GM21423 (cell line): ENCODE measurements at regions not wholly inside any gene's neighbourhood (a gene's known extent, or its start where the extent isn't known, plus 50 kb on each side); places are given as distances from the start of the nearest gene placed in this dataset.
"Not testable (repeated sequence)": the region's sequence is repeated elsewhere in the genome, so short reads cannot be mapped to it uniquely, and the experiment has no call there.

Experiments used
- ATAC-seq: cut with Tn5 transposase; IDR thresholded peaks from one replicate; pipeline ENCODE4 v1.9.1; 2021; ENCODE audit warnings: mild to moderate bottlenecking, moderate library complexity; ENCODE audit not compliant: unreplicated experiment

- no peak for ATAC-seq
Observed at GRCh38 chr12:83321971-83322370, 635.3 kb downstream of the TMTC2 start.

- ATAC-seq = no peak
Observed at GRCh38 chr12:83320350-83320749, 633.6 kb downstream of the TMTC2 start.

- ATAC-seq = no peak
Observed at GRCh38 chr12:83318386-83319098, 631.8 kb downstream of the TMTC2 start.

- no peak for ATAC-seq
Observed at GRCh38 chr12:83317595-83317994, 630.9 kb downstream of the TMTC2 start.

GRCh38 chr12:83313827-83314226 lies 627.1 kb downstream of the TMTC2 start:
- no peak for ATAC-seq

GRCh38 chr12:83313322-83313721 lies 626.6 kb downstream of the TMTC2 start:
- no peak for ATAC-seq

GRCh38 chr12:83276904-83277303 lies 590.2 kb downstream of the TMTC2 start:
- ATAC-seq = no peak

- no peak for ATAC-seq
Observed at GRCh38 chr12:83271201-83271600, 584.5 kb downstream of the TMTC2 start.

GRCh38 chr12:83265808-83266207 lies 579.1 kb downstream of the TMTC2 start:
- ATAC-seq = no peak

- ATAC-seq = no peak
Observed at GRCh38 chr12:83261998-83262397, 575.3 kb downstream of the TMTC2 start.

- ATAC-seq = not testable (repeated sequence)
Observed at GRCh38 chr12:83260126-83260525, 573.4 kb downstream of the TMTC2 start.

- no peak for ATAC-seq
Observed at GRCh38 chr12:83257726-83258125, 571.0 kb downstream of the TMTC2 start.

GRCh38 chr12:83256562-83256961 lies 569.9 kb downstream of the TMTC2 start:
- ATAC-seq = no peak

GRCh38 chr12:83250866-83251265 lies 564.2 kb downstream of the TMTC2 start:
- ATAC-seq = no peak

GRCh38 chr12:83245156-83245555 lies 558.5 kb downstream of the TMTC2 start:
- no peak for ATAC-seq

- ATAC-seq = no peak
Observed at GRCh38 chr12:83244001-83244400, 557.3 kb downstream of the TMTC2 start.

GRCh38 chr12:83233987-83234386 lies 547.3 kb downstream of the TMTC2 start:
- ATAC-seq = not testable (repeated sequence)

GRCh38 chr12:83226960-83227359 lies 540.3 kb downstream of the TMTC2 start:
- ATAC-seq = not testable (repeated sequence)

- no peak for ATAC-seq
Observed at GRCh38 chr12:83225806-83226205, 539.1 kb downstream of the TMTC2 start.

- no peak for ATAC-seq
Observed at GRCh38 chr12:83224012-83224411, 537.3 kb downstream of the TMTC2 start.

- no peak for ATAC-seq
Observed at GRCh38 chr12:83220774-83221173, 534.1 kb downstream of the TMTC2 start.

GRCh38 chr12:83216230-83216629 lies 529.5 kb downstream of the TMTC2 start:
- ATAC-seq = no peak

- ATAC-seq = no peak
Observed at GRCh38 chr12:83214185-83214584, 527.5 kb downstream of the TMTC2 start.
